H1 (cell line): ENCODE measurements at regions not wholly inside any gene's neighbourhood (a gene's known extent, or its start where the extent isn't known, plus 50 kb on each side); places are given as distances from the start of the nearest gene placed in this dataset.

Experiments used
- CTCF ChIA-PET: fragments of 300-600 bp; sonication (Branson Sonifier 250); formaldehyde crosslinking; loops from one replicate; lab custom pipeline; 2021; ENCODE audit not compliant: partially characterized antibody; lab: Charles Lee
- POLR2A ChIA-PET: fragments of 300-600 bp; sonication (Branson Sonifier 250); formaldehyde crosslinking; loops from one replicate; lab custom pipeline; 2021; ENCODE audit warnings: inconsistent platforms; ENCODE audit not compliant: partially characterized antibody; lab: Charles Lee
- DNase-seq, 2 experiments: peaks; one replicate each; pipeline versions ENCODE4 v3.0.0 to v3.0.0-alpha.2; 2010 to 2022; ENCODE audit warnings: low spot score in 2 of 2, low read depth in 1 of 2, mixed read lengths in 1 of 2
- FAIRE-seq: peaks from 2 replicates; lab custom pipeline; 2011; peaks lifted over from hg19 to GRCh38; lab: Jason Lieb, UNC
- H2AFZ ChIP-seq: 2 replicates; pipeline ENCODE4 v1.8.1; 2012; ENCODE audit warnings: low read length, inconsistent platforms
- H2AK5ac ChIP-seq: 2 replicates; pipeline ENCODE4 v1.6.1; 2013; ENCODE audit warnings: low read depth, low read length
- H2BK120ac ChIP-seq: replicated peaks from 2 replicates; pipeline ENCODE3; 2013; ENCODE audit warnings: low read depth, low read length, inconsistent platforms
- H2BK12ac ChIP-seq: 2 replicates; pipeline ENCODE4 v1.6.1; 2013; ENCODE audit warnings: low read depth, low read length
- H2BK15ac ChIP-seq: 2 replicates; pipeline ENCODE4 v1.6.1; 2013; ENCODE audit warnings: low read length
- H2BK20ac ChIP-seq: 2 replicates; pipeline ENCODE4 v1.6.1; 2013; ENCODE audit warnings: low read length
- H2BK5ac ChIP-seq: 2 replicates; pipeline ENCODE4 v1.6.1; 2013; ENCODE audit warnings: low read depth, low read length
- H3K14ac ChIP-seq: 2 replicates; pipeline ENCODE4 v1.6.1; 2013; ENCODE audit warnings: inconsistent platforms; ENCODE audit not compliant: insufficient read length
- H3K18ac ChIP-seq: 2 replicates; pipeline ENCODE4 v1.6.1; 2013; ENCODE audit warnings: low read length; ENCODE audit errors: extremely low read depth
- H3K23ac ChIP-seq: 2 replicates; pipeline ENCODE4 v1.6.1; 2013; ENCODE audit warnings: inconsistent platforms; ENCODE audit not compliant: insufficient read length
- H3K23me2 ChIP-seq: 2 replicates; pipeline ENCODE4 v1.6.1; 2013; ENCODE audit warnings: low read depth, low read length
- H3K27ac ChIP-seq: 2 replicates; pipeline ENCODE4 v1.6.1; 2011; ENCODE audit warnings: low read depth, low read length, inconsistent platforms
- H3K27me3 ChIP-seq, 4 experiments: replicated peaks in 1 of 4; 1 replicate in 1 of 4; 2 replicates in 3 of 4; pipeline versions ENCODE4 v1.6.1 to v1.8.1; 2011 to 2013; ENCODE audit warnings: low read length in 3 of 4, mild to moderate bottlenecking in 3 of 4, inconsistent platforms in 2 of 4, mixed read lengths in 2 of 4, moderate library complexity in 1 of 4; ENCODE audit not compliant: control insufficient read depth in 3 of 4, insufficient read depth in 3 of 4; ENCODE audit errors: extremely low read depth in 1 of 4
- H3K36me3 ChIP-seq, 4 experiments: 2 replicates each; pipeline versions ENCODE4 v1.6.1 to v1.8.1; 2011 to 2013; ENCODE audit warnings: mild to moderate bottlenecking in 4 of 4, low read length in 3 of 4, moderate library complexity in 2 of 4, control low read depth in 1 of 4, inconsistent platforms in 1 of 4; ENCODE audit not compliant: insufficient read depth in 4 of 4, control insufficient read depth in 2 of 4
- H3K4ac ChIP-seq: replicated peaks from 2 replicates; pipeline ENCODE3; 2013; ENCODE audit warnings: low read length, low read depth, mixed read lengths, inconsistent platforms; ENCODE audit not compliant: insufficient read length
- H3K4me1 ChIP-seq, 4 experiments: replicated peaks in 1 of 4; 1 replicate in 1 of 4; 2 replicates in 3 of 4; pipeline versions ENCODE4 v1.6.1 to v1.8.1; 2011 to 2013; ENCODE audit warnings: low read length in 3 of 4, inconsistent platforms in 2 of 4, mixed read lengths in 1 of 4; ENCODE audit not compliant: insufficient read depth in 4 of 4, control insufficient read depth in 3 of 4
- H3K4me2 ChIP-seq, 2 experiments: 2 replicates each; pipeline versions ENCODE4 v1.6.1 to v1.8.1; 2011 to 2013; ENCODE audit warnings: low read depth in 2 of 2, low read length in 2 of 2, control low read depth in 1 of 2, inconsistent platforms in 1 of 2, mild to moderate bottlenecking in 1 of 2; ENCODE audit not compliant: insufficient read depth in 1 of 2
- H3K4me3 ChIP-seq, 4 experiments: fragments of 200-600, 300-600 bp in 1 of 4; sonication (generic), shearing (Covaris generic), sonication (Bioruptor Twin) in 1 of 4; 2 replicates each; pipeline versions ENCODE4 v1.5.1 to v1.8.1; 2011 to 2016; ENCODE audit warnings: low read length in 4 of 4, low read depth in 3 of 4, control low read depth in 2 of 4, inconsistent platforms in 2 of 4, mild to moderate bottlenecking in 2 of 4, mixed read lengths in 1 of 4, moderate library complexity in 1 of 4; ENCODE audit not compliant: insufficient read depth in 2 of 4; ENCODE audit errors: extremely low read depth in 1 of 4
- H3K56ac ChIP-seq: replicated peaks from 2 replicates; pipeline ENCODE3; 2013; ENCODE audit warnings: low read depth, mild to moderate bottlenecking, mixed read lengths, low read length, inconsistent platforms; ENCODE audit not compliant: insufficient read length
- H3K79me1 ChIP-seq: 2 replicates; pipeline ENCODE4 v1.6.1; 2013; ENCODE audit warnings: low read depth, low read length, control low read depth
- H3K79me2 ChIP-seq, 2 experiments: 2 replicates each; pipeline versions ENCODE4 v1.6.1 to v1.8.1; 2012 to 2013; ENCODE audit warnings: low read length in 2 of 2, mild to moderate bottlenecking in 2 of 2, inconsistent platforms in 1 of 2; ENCODE audit not compliant: insufficient read depth in 2 of 2, control insufficient read depth in 1 of 2
- H3K9ac ChIP-seq, 4 experiments: replicated peaks in 1 of 4; 1 replicate in 1 of 4; 2 replicates in 3 of 4; pipeline versions ENCODE4 v1.6.1 to v1.8.1; 2011 to 2013; ENCODE audit warnings: low read depth in 3 of 4, low read length in 3 of 4, control low read depth in 2 of 4, mild to moderate bottlenecking in 2 of 4, moderate library complexity in 2 of 4, inconsistent platforms in 1 of 4; ENCODE audit errors: extremely low read depth in 1 of 4
- H3K9me3 ChIP-seq, 2 experiments: 2 replicates each; pipeline versions ENCODE4 v1.6.1 to v1.8.1; 2012 to 2013; ENCODE audit warnings: mild to moderate bottlenecking in 2 of 2, moderate library complexity in 2 of 2, control low read depth in 1 of 2, inconsistent platforms in 1 of 2, low read depth in 1 of 2, low read length in 1 of 2, mixed read lengths in 1 of 2; ENCODE audit not compliant: insufficient read depth in 2 of 2
- H4K20me1 ChIP-seq, 2 experiments: replicated peaks in 1 of 2; 2 replicates each; pipeline versions ENCODE3 to v1.8.1; 2011 to 2013; ENCODE audit warnings: inconsistent platforms in 2 of 2, low read length in 2 of 2, mild to moderate bottlenecking in 1 of 2; ENCODE audit not compliant: insufficient read depth in 2 of 2, control insufficient read depth in 1 of 2
- H4K5ac ChIP-seq: 2 replicates; pipeline ENCODE4 v1.6.1; 2013; ENCODE audit warnings: low read length, low read depth, mixed read lengths, inconsistent platforms; ENCODE audit not compliant: insufficient read length
- H4K8ac ChIP-seq: 2 replicates; pipeline ENCODE4 v1.8.0; 2013; ENCODE audit warnings: mild to moderate bottlenecking, moderate library complexity, low read length, inconsistent platforms; ENCODE audit not compliant: insufficient read depth; ENCODE audit errors: extremely low read depth
- H4K91ac ChIP-seq: replicated peaks from 2 replicates; pipeline ENCODE3; 2013; ENCODE audit warnings: low read length, mixed read lengths, inconsistent platforms; ENCODE audit not compliant: insufficient read length
- ASH2L ChIP-seq: fragments of 200-600, 300-600 bp; sonication (generic); IDR thresholded peaks from one replicate; pipeline ENCODE4 v1.7.1; 2017; ENCODE audit warnings: low read length
- CBX5 ChIP-seq: fragments of 300-800, 300-1000 bp; sonication (generic); IDR thresholded peaks from 2 replicates; pipeline ENCODE4 v1.7.1; 2016; ENCODE audit warnings: antibody characterized with exemption, low read length, low read depth
- CHD1 ChIP-seq: IDR thresholded peaks from 2 replicates; pipeline ENCODE4 v1.6.1; 2012; ENCODE audit warnings: low read depth, low read length, improper control_type of control experiment
- E2F6 ChIP-seq: IDR thresholded peaks from 2 replicates; pipeline ENCODE4 v1.6.1; 2012; ENCODE audit warnings: inconsistent platforms
- EGR1 ChIP-seq: IDR thresholded peaks from 2 replicates; pipeline ENCODE4 v1.6.1; 2011; ENCODE audit warnings: low read depth, low read length, borderline replicate concordance
- GTF2F1 ChIP-seq: IDR thresholded peaks from 2 replicates; pipeline ENCODE4 v1.6.1; 2012; ENCODE audit warnings: low read depth, low read length, improper control_type of control experiment, borderline replicate concordance
- MAFK ChIP-seq: IDR thresholded peaks from 2 replicates; pipeline ENCODE4 v1.6.1; 2012; ENCODE audit warnings: low read depth, mild to moderate bottlenecking, improper control_type of control experiment, low read length
- SAP30 ChIP-seq: fragments of 300-600 bp; sonication (generic); IDR thresholded peaks from 2 replicates; pipeline ENCODE4 v1.7.1; 2012; ENCODE audit warnings: low read length, moderate library complexity, mild to moderate bottlenecking, inconsistent platforms; ENCODE audit not compliant: insufficient read depth, insufficient replicate concordance
- SP1 ChIP-seq: IDR thresholded peaks from 2 replicates; pipeline ENCODE4 v1.6.1; 2011; ENCODE audit warnings: low read depth, low read length
- SP4 ChIP-seq: IDR thresholded peaks from 2 replicates; pipeline ENCODE4 v1.6.1; 2012; ENCODE audit warnings: low read length, inconsistent platforms
- TCF12 ChIP-seq: IDR thresholded peaks from 2 replicates; pipeline ENCODE4 v1.6.1; 2011; ENCODE audit warnings: low read depth, mild to moderate bottlenecking, low read length
- YY1 ChIP-seq: IDR thresholded peaks from 2 replicates; pipeline ENCODE4 v1.6.1; 2011; ENCODE audit warnings: low read depth, mild to moderate bottlenecking, low read length
- WGBS, 2 experiments: shearing (Covaris generic) in 1 of 2; methylation state at CpG; one replicate each; pipeline versions ENCODE4 v1.1.6 to v1.1.7; 2013 to 2015; ENCODE audit warnings: low lambda C conversion rate in 2 of 2, mixed read lengths in 2 of 2, inconsistent platforms in 1 of 2, low coverage in 1 of 2, missing lambda C conversion rate in 1 of 2; ENCODE audit not compliant: insufficient replicate concordance in 2 of 2, insufficient coverage in 1 of 2, insufficient read length in 1 of 2; ENCODE audit errors: extremely low coverage in 1 of 2, missing lambda C conversion rate in 1 of 2; 5-methylcytosine and 5-hydroxymethylcytosine counted together
- TF ChIP-seq, protein P1 (sequence below): IDR thresholded peaks from 2 replicates; pipeline ENCODE4 v1.6.1; 2012; ENCODE audit warnings: low read length, inconsistent platforms

GRCh38 chr3:153277029-153277428 is 115.0 kb downstream of the RAP2B start:
- CTCF ChIA-PET: no interaction called here
- no peak for TF ChIP-seq E2F6
- TF ChIP-seq, protein P1, sequence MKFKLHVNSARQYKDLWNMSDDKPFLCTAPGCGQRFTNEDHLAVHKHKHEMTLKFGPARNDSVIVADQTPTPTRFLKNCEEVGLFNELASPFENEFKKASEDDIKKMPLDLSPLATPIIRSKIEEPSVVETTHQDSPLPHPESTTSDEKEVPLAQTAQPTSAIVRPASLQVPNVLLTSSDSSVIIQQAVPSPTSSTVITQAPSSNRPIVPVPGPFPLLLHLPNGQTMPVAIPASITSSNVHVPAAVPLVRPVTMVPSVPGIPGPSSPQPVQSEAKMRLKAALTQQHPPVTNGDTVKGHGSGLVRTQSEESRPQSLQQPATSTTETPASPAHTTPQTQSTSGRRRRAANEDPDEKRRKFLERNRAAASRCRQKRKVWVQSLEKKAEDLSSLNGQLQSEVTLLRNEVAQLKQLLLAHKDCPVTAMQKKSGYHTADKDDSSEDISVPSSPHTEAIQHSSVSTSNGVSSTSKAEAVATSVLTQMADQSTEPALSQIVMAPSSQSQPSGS: no peak
- no peak for TF ChIP-seq SP1
- TF ChIP-seq GTF2F1: no peak
- TF ChIP-seq SAP30: no peak
- TF ChIP-seq ASH2L: no peak
- TF ChIP-seq CBX5: no peak
- TF ChIP-seq EGR1: no peak
- TF ChIP-seq YY1: no peak
- no peak for TF ChIP-seq SP4
- TF ChIP-seq TCF12: no peak
- TF ChIP-seq MAFK: no peak
- TF ChIP-seq CHD1: no peak

More at GRCh38 chr3:153277029-153277428, 115.0 kb downstream of the RAP2B start:
- H2BK120ac ChIP-seq: no peak overlapping the region
- DNase-seq (no peak), FAIRE-seq (no peak)
- H2BK15ac ChIP-seq: no peak overlapping the region
- no peak overlapping the region for H2BK20ac ChIP-seq
- no peaks in the 10 kb centered on the region for H3K4me1 ChIP-seq
- no peak overlapping the region for H2BK5ac ChIP-seq
- H3K36me3 ChIP-seq: no peaks in the 10 kb centered on the region
- no peaks in the 10 kb centered on the region for H4K20me1 ChIP-seq
- no peak overlapping the region for H3K27ac ChIP-seq
- H3K79me2 ChIP-seq: no peaks in the 10 kb centered on the region
- no peak overlapping the region for H3K14ac ChIP-seq
- H4K8ac ChIP-seq: no peak overlapping the region
- peaks cover 0 to 3% of the 10 kb centered on the region in 2 experiments; a peak in 1 of 4 replicates for H3K9me3 ChIP-seq
- H2BK12ac ChIP-seq: no peak overlapping the region
- 87% methylated on average over 2 of the region's 2 CpGs; no CpG with 5 or more reads in 1 of the 2 experiments for WGBS, 2 experiments
- H3K79me1 ChIP-seq: no peaks in the 10 kb centered on the region
- no peak overlapping the region for H2AK5ac ChIP-seq
- no peaks in the 10 kb centered on the region for H3K27me3 ChIP-seq
- H3K9ac ChIP-seq: no peak overlapping the region
- H3K4me3 ChIP-seq: no peak overlapping the region
- H4K5ac ChIP-seq: no peak overlapping the region
- no peak overlapping the region for H4K91ac ChIP-seq
- no peak overlapping the region for H3K4me2 ChIP-seq
- H3K4ac ChIP-seq: no peak overlapping the region
- H3K23ac ChIP-seq: no peak overlapping the region
- H2AFZ ChIP-seq: no peak overlapping the region
- no peaks in the 10 kb centered on the region for H3K23me2 ChIP-seq
- H3K18ac ChIP-seq: no peak overlapping the region
- POLR2A ChIA-PET: no interaction called here
- H3K56ac ChIP-seq: no peak overlapping the region
